Esophagus mucosa (tissue), 1 donor: ENCODE measurements at regions not wholly inside any gene's neighbourhood (a gene's known extent, or its start where the extent isn't known, plus 50 kb on each side); places are given as distances from the start of the nearest gene placed in this dataset.
"Not testable (repeated sequence)": the region's sequence is repeated elsewhere in the genome, so short reads cannot be mapped to it uniquely, and the experiment has no call there.

Experiments
- ATAC-seq: fragments of 200-7000 bp; cut with Tn5 transposase; one replicate; pipeline ENCODE4 v1.9.1; 2020
- donor health status: DM: yes; HTN: yes; CAD: no.

GRCh38 chr13:50726164-50726563, 117.3 kb downstream of the DLEU7 start:
- no peak for ATAC-seq

DNA sequence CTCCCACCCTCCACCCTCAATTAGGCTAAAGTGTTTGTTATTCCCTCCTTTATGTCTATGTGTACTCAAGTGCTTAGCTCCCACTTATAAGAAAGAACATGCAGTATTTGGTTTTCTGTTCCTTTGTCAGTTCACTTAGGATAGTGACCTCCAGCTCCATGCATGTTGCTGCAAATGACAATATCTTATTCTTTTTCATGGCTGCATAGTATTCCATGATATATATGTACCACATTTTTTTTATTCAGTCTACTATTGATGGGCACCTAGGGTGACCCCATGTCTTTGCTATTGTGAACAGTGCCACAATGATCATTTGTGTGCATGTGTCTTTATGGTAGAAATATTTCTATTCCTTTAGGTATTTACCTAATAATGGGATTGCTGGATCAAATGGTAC, 114.3 kb downstream of the DLEU7 start:
- ATAC-seq = no peak

DNA sequence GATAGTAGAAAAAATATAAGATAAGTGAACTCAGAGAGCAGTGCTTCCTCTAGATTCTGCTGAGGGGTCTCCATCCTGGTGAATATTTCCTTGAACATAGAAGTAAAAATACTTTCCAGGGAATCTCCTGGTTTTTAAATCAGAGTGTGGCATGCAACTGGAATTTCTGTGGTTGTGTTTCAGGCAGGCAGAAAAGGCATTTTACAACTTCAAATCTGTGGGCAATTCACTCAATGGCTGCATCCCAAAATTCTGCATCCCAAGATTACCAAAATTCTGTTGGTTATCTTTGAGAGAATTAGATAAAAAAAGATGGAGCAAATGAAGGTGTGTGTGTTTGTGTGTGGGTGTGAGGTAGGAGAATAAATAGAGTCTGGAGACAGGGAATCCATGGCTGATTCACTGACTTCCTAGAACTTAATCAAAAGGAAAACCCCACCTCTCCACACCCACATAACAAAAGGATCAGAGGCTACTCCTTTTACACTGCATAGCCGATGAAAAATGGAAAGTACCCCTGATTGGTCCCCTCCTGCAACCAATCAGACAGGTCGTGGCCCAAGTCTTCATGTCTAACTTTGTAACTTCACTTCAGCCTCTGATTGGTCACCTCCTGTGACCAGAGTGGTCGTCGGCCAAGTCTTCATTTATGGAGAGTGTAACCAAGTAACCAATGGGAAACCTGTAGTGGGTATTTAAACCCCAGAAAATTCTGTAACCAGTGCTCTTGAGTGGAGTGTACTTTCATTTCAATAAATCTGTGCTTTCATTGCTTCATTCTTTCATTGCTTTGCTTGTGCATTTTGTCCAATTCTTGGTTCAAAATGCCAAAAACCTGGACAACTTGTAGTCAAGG, 112.8 kb downstream of the DLEU7 start:
- peak; percentile 54 for ATAC-seq

GRCh38 chr13:50731400-50731799, 112.1 kb downstream of the DLEU7 start:
- peak; percentile 92 for ATAC-seq

DNA sequence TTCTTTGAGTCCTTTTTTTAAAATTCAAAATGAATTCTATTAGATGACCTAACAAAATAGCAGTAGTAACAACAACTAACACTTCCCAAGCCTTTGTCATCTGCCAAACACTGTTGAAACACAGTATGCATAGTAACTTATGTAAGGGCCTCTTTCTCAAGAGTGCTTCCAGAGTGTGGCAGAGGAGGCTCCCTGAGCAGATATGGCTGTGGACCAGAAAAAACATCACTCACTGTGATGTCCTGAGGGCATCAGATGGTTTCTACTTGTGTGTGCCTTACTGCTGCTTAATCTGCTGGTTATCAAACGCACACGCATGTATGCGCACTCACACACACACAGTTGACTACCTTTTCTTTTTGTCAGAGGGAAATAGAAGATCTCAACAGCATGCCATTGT, 110.8 kb downstream of the DLEU7 start:
- peak; percentile 77 for ATAC-seq

GRCh38 chr13:50733392-50733791, 110.1 kb downstream of the DLEU7 start:
- no peak for ATAC-seq

- no peak for ATAC-seq
Observed at GRCh38 chr13:50735071-50735470, 108.4 kb downstream of the DLEU7 start.

DNA sequence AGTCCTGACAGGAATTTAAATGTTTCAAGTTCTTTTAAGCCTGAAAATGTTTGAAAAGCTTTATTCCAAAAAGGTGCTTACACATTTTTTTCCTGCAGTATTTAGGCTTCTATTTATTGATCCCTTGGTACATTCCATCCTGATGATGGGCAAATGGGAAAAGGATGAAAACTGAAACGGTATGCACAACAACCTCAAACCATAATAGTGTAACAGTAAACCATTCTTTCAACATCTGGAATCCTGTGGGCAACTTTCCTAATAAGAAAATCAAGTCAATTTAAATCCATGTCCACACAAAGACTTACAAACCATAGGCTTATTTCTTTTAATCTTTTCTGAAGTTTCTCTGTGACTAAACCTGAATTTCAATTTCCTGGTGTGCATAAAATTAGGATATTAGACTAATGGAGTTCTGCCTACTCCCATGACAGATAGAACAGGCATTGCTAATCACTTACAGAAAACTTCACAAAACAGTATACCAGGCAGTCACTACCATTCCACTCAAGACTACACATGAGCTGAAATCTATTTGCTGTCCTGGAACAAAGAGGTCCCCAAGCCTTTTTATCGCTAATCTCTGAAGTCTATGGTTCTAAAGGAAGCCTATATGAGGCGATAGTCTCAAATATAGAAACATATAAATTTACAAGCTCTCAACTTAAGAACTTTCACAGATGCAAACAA, 103.3 kb downstream of the DLEU7 start:
- no peak for ATAC-seq

DNA sequence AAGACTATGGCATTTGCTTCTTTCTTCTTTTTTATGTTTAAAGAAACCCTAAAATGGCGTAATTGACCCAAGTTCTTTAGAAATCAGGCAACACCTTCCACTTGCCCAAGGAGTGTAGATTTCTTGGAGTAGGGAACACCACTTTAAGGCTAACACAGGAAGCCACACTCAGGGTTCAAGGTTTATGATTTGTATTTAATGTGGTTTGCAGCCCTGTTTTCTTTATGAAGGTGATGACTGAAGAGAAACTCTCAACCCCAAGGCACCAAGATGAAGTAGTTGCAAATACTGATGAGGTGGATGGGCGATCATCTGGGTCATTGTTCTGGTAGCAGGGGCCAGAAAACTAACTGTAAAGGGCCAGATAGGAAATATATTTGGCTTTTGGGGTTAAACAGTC, 101.1 kb downstream of the DLEU7 start:
- ATAC-seq = no peak

DNA sequence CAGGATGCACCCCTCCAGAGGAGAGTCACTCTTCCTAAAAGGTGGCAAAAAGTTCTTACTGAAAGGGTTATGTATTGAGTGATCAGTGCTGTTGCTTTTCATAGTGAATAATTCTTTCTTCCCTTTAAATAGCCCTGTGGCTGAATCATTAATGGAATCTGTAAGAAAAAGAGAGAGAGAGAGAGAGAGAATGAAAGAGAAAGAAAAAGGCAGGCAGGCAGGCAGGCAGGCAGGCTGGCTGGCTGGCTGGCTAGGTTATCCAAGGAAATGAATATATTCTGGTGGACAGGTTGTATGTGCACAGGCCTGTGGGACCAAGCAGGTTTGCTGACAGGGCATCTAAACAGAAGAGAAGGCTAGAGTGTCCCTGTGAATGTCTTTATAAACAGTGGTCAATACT, 100.5 kb downstream of the DLEU7 start:
- ATAC-seq = no peak

- ATAC-seq = no peak
Observed at GRCh38 chr13:50744116-50744660, 99.3 kb downstream of the DLEU7 start.

DNA sequence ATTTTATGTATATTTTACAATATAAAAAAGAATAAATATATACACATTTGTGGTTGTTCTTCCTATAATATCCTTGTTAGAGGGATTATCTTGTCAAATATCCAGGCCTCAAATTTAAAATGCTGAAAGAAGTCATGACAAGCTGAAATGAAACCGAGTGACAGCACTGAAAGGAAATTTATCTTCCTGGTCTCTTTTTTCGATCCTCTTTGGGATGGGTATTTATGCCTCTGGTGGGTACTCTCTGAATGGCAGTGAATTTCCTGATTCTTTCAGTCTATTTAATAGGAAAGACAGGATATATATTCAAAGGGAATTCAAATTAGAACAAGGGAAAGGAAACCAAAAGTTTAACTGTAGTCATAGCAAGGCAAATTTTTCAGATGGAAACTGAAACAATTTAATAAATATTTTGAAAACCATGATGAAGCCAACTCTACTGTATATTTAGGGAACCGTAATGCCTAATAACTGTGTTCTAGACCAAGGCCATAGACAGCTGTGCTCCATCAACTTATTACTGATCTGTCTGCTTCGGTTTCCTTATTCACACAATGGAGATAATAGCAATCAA, 97.9 kb downstream of the DLEU7 start:
- ATAC-seq = no peak

DNA sequence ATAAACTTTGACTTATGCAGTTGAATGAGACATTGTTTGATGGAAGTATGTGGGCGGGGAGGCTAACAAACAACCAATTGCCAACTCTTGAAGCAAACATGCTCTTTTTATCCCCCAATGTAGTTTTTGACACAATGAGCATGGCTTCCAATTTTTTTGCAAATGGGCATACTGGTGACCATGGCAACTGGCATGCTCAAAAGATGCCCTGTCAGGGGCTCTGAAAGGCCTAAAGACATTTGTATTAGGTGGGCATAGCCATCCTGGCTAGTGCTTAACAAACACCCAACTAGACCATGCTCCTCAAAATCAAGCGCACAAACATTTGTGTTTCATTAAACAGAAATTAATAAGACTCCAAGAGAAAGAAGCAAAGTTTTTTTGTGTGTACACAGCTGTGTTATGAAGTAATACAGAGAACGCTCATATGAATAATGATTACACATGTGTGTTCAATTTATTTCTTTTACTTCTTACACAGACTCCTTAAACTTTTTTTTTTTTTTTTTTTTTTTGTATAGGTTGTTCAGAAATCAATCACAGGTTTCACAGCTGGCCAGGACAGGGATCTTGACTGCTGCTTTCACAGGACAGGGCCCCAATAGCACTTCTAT, 95.6 kb downstream of the DLEU7 start:
- ATAC-seq = no peak

DNA sequence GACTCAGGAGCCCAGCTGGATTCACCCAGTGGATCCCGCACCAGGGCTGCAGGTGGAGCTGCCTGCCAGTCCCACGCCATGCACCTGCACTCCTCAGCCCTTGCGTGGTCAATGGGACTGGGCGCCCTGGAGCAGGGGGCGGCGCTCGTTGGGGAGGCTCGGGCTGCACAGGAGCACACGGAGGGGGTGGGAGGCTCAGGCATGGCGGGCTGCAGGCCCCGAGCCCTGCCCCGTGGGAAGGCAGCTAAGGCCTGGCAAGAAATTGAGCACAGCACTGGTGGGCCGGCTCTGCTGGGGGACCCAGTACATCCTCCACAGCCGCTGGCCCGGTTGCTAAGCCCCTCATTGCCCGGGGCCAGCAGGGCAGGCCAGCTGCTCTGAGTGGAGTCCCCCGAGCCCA, 90.3 kb downstream of the DLEU7 start:
- not testable (repeated sequence) for ATAC-seq

DNA sequence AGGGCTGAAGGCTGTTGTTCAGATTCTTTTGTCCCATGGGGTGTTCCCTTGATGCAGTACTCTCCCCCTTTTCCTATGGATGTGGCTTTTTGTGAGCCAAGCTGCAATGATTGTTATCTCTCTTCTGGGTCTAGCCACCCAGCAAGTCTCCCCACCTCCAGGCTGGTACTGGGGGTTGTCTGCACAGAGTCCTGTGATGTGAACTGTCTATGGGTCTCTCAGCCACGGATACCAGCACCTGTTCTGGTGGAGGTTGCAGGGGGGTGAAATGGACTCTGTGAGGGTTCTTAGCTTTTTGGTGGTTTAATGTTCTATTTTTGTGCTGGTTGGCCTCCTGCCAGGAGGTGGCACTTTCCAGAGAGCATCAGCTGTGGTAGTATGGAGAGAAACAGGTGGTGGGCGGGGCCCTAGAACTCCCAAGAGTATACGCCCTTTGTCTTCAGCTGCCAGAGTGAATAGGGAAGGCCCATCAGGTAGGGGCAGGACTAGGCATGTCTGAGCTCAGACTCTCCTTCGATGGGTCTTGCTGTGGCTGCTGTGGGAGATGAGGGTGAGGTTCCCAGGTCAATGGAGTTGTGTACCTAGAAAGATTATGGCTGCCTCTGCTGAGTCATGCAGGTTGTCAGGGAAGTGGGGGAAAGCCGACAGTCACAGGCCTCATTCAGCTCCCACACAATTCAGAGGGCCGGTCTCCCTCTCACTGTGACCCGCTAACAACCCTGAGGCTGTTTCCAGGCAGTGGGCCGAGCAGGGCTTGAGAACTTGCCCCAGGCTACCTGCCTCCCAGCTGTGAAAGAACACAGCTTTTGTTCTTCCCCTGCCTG, 87.4 kb downstream of the DLEU7 start:
- ATAC-seq = peak; percentile 84

DNA sequence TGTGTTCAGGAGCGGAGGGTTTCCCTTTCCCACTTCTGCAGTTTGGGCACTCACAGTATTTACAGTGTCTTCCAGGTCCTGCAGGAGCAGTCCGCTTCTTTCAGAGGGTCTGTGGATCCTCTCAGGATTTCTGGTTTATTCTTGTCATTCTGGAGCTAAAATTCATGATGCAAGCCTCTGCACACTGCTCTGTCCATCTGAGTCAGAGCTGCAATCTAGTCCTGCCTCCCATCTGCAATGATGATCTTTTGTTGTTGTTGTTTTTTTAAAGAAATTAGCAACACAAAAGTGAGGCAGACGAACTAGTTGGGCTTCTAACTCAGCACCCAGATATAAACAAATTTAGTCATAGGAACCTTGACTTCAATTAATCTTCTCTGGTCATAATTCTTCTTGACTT, 86.5 kb downstream of the DLEU7 start:
- ATAC-seq = peak; percentile 77

- peak; percentile 38 for ATAC-seq
Observed at GRCh38 chr13:50758796-50759195, 84.7 kb downstream of the DLEU7 start.

- ATAC-seq = no peak
Observed at GRCh38 chr13:50760751-50761150, 82.7 kb downstream of the DLEU7 start.

DNA sequence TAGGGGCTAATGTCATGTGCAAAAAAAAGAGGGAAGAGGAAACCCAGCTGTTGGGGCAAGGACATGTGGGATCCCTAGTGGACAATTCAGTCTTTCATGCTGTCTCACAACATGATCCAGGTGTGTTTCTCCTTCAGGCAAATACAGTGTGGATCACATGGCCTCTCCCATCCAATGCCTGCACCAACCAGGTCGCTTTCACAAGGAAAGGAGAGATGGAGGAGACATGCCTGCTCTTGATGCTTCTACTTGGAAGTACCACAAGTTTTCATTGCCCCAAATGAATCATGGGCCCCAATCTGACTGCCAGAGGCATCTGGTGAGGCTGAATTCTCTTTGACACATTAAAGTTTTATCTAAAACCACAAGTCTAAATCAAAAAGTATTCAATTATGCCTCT, 82.1 kb downstream of the DLEU7 start:
- peak; percentile 29 for ATAC-seq

GRCh38 chr13:50762969-50763567, 80.4 kb downstream of the DLEU7 start:
- ATAC-seq = no peak

GRCh38 chr13:50766013-50766412, 77.5 kb downstream of the DLEU7 start:
- no peak for ATAC-seq

GRCh38 chr13:50766695-50767094, 76.8 kb downstream of the DLEU7 start:
- ATAC-seq = no peak
